BLaER1 (cell line): ENCODE measurements at regions not wholly inside any gene's neighbourhood (a gene's known extent, or its start where the extent isn't known, plus 50 kb on each side); places are given as distances from the start of the nearest gene placed in this dataset.

Source experiments
- H3K27ac ChIP-seq: shearing (Covaris generic); formaldehyde crosslinking; 2 replicates; pipeline ENCODE4 v1.8.1; 2022
- H3K27me3 ChIP-seq: shearing (Covaris generic); formaldehyde crosslinking; 2 replicates; pipeline ENCODE4 v1.8.1; 2022
- H3K36me3 ChIP-seq: shearing (Covaris generic); formaldehyde crosslinking; 2 replicates; pipeline ENCODE4 v1.8.1; 2022
- H3K4me1 ChIP-seq: shearing (Covaris generic); formaldehyde crosslinking; 2 replicates; pipeline ENCODE4 v1.8.1; 2022
- H3K4me2 ChIP-seq: shearing (Covaris generic); formaldehyde crosslinking; 2 replicates; pipeline ENCODE4 v1.8.1; 2022
- H3K4me3 ChIP-seq: shearing (Covaris generic); formaldehyde crosslinking; 2 replicates; pipeline ENCODE4 v1.8.1; 2022
- H3K9ac ChIP-seq: shearing (Covaris generic); formaldehyde crosslinking; 2 replicates; pipeline ENCODE4 v1.8.1; 2022
- H3K9me3 ChIP-seq: shearing (Covaris generic); formaldehyde crosslinking; 2 replicates; pipeline ENCODE4 v1.8.1; 2022
- H4K20me1 ChIP-seq: shearing (Covaris generic); formaldehyde crosslinking; 2 replicates; pipeline ENCODE4 v1.8.1; 2022
- Cebpa-rat ChIP-seq: shearing (Covaris generic); IDR thresholded peaks from 2 replicates; pipeline ENCODE4 v1.8.1; 2022

- H3K9me3 ChIP-seq = peaks cover 11% of the 10 kb centered on the region; the same call in 1 of the 2 replicates
- H3K4me3 ChIP-seq = no peak overlapping the region
- TF ChIP-seq Cebpa-rat = no peak
- no peaks in the 10 kb centered on the region for H3K4me1 ChIP-seq
- no peaks in the 10 kb centered on the region for H3K36me3 ChIP-seq
- H3K4me2 ChIP-seq = no peak overlapping the region
- H4K20me1 ChIP-seq = no peaks in the 10 kb centered on the region
- no peaks in the 10 kb centered on the region for H3K27me3 ChIP-seq
- no peak overlapping the region for H3K27ac ChIP-seq
- H3K9ac ChIP-seq = no peak overlapping the region
These were observed 591.6 kb downstream of the UTRN start for GRCh38 chr6:144876689-144877088.

- no peaks in the 10 kb centered on the region for H3K4me1 ChIP-seq
- H3K9me3 ChIP-seq = peaks cover 11% of the 10 kb centered on the region; the same call in 1 of the 2 replicates
- no peak overlapping the region for H3K9ac ChIP-seq
- H3K27ac ChIP-seq = no peak overlapping the region
- TF ChIP-seq Cebpa-rat = no peak
- H3K4me3 ChIP-seq = no peak overlapping the region
- no peaks in the 10 kb centered on the region for H3K27me3 ChIP-seq
- H3K4me2 ChIP-seq = no peak overlapping the region
- no peaks in the 10 kb centered on the region for H3K36me3 ChIP-seq
- no peaks in the 10 kb centered on the region for H4K20me1 ChIP-seq
These were observed 592.0 kb downstream of the UTRN start for GRCh38 chr6:144877118-144877517.

GRCh38 chr6:144878577-144878976 is 593.4 kb downstream of the UTRN start:
- Histone ChIP-seq H3K9me3 (peaks cover 5% of the 10 kb centered on the region; the same call in 1 of the 2 replicates), H3K27me3 (no peaks in the 10 kb centered on the region), H3K4me1 (no peaks in the 10 kb centered on the region), H3K9ac (no peak overlapping the region), H3K4me2 (no peak overlapping the region), H3K36me3 (no peaks in the 10 kb centered on the region), H3K27ac (no peak overlapping the region), H4K20me1 (no peaks in the 10 kb centered on the region), H3K4me3 (no peak overlapping the region)
- TF ChIP-seq Cebpa-rat = no peak

- Histone ChIP-seq H4K20me1 (no peaks in the 10 kb centered on the region), H3K27ac (no peak overlapping the region), H3K27me3 (no peaks in the 10 kb centered on the region), H3K9ac (no peak overlapping the region), H3K4me3 (no peak overlapping the region), H3K9me3 (no peaks in the 10 kb centered on the region), H3K4me2 (no peak overlapping the region), H3K36me3 (no peaks in the 10 kb centered on the region), H3K4me1 (no peaks in the 10 kb centered on the region)
- no peak for TF ChIP-seq Cebpa-rat
These were observed 594.3 kb downstream of the UTRN start for GRCh38 chr6:144879436-144879835.

GRCh38 chr6:144882425-144882824 is 597.3 kb downstream of the UTRN start:
- Histone ChIP-seq H3K9me3 (no peaks in the 10 kb centered on the region), H3K4me2 (no peak overlapping the region), H3K27ac (no peak overlapping the region), H3K4me3 (no peak overlapping the region), H4K20me1 (no peaks in the 10 kb centered on the region), H3K36me3 (no peaks in the 10 kb centered on the region), H3K4me1 (no peaks in the 10 kb centered on the region), H3K9ac (no peak overlapping the region), H3K27me3 (no peaks in the 10 kb centered on the region)
- no peak for TF ChIP-seq Cebpa-rat

- no peaks in the 10 kb centered on the region for H3K9me3 ChIP-seq
- H3K27me3 ChIP-seq = no peaks in the 10 kb centered on the region
- no peak overlapping the region for H3K9ac ChIP-seq
- H3K4me3 ChIP-seq = no peak overlapping the region
- H3K27ac ChIP-seq = no peak overlapping the region
- no peaks in the 10 kb centered on the region for H3K36me3 ChIP-seq
- no peaks in the 10 kb centered on the region for H4K20me1 ChIP-seq
- no peak for TF ChIP-seq Cebpa-rat
- no peak overlapping the region for H3K4me2 ChIP-seq
- H3K4me1 ChIP-seq = no peaks in the 10 kb centered on the region
These were observed 598.8 kb downstream of the UTRN start for GRCh38 chr6:144883915-144884314.

DNA sequence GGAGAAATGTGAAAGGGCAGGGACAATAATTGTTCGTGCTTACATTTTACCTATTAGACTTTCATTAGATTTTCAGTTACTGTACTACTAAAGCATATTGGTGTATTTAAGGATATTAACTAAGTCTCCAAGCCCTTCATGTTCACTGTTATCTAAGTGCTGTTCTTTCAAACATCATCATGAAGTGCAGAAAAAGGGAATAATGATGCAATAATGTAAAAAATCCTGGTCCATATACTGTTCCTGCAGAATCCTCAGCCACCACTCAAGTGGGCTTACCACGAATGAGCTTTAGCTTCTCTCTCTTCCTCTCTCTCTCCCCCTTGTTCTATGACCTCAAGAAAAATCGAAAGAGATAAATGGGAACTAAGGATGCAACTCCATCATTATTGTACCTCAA is 600.7 kb downstream of the UTRN start:
- Histone ChIP-seq H3K9me3 (no peaks in the 10 kb centered on the region), H3K4me1 (no peaks in the 10 kb centered on the region), H3K4me2 (no peak overlapping the region), H4K20me1 (no peaks in the 10 kb centered on the region), H3K9ac (no peak overlapping the region), H3K36me3 (no peaks in the 10 kb centered on the region), H3K4me3 (no peak overlapping the region), H3K27ac (no peak overlapping the region), H3K27me3 (no peaks in the 10 kb centered on the region)
- no peak for TF ChIP-seq Cebpa-rat

DNA sequence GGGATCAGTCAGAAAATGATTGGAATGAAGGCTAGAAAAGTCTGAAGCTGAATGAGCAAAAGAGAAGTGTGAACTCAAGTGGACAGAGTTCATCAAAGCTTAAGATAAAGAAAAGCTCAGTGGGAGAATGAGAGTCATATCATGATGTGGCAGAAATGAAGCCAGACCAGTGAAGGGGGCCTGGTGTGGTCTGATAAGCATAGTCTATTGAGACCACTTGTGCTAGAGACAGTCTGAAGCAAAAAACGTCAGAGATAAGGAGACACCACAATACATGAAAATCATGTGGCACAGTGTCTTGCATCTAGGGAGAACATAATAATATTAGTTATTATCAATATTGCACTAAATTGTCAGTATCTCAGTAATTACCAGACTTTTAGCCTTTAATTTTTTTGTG is 601.5 kb downstream of the UTRN start:
- H3K9me3 ChIP-seq = no peaks in the 10 kb centered on the region
- no peaks in the 10 kb centered on the region for H3K27me3 ChIP-seq
- TF ChIP-seq Cebpa-rat = no peak
- H3K27ac ChIP-seq = no peak overlapping the region
- no peak overlapping the region for H3K9ac ChIP-seq
- no peaks in the 10 kb centered on the region for H3K36me3 ChIP-seq
- H3K4me2 ChIP-seq = no peak overlapping the region
- no peaks in the 10 kb centered on the region for H3K4me1 ChIP-seq
- no peaks in the 10 kb centered on the region for H4K20me1 ChIP-seq
- H3K4me3 ChIP-seq = no peak overlapping the region

- Histone ChIP-seq H3K4me1 (no peaks in the 10 kb centered on the region), H3K4me3 (no peak overlapping the region), H4K20me1 (no peaks in the 10 kb centered on the region), H3K4me2 (no peak overlapping the region), H3K27ac (no peak overlapping the region), H3K27me3 (no peaks in the 10 kb centered on the region), H3K36me3 (no peaks in the 10 kb centered on the region), H3K9me3 (no peaks in the 10 kb centered on the region), H3K9ac (no peak overlapping the region)
- TF ChIP-seq Cebpa-rat = no peak
These were observed 603.5 kb downstream of the UTRN start for GRCh38 chr6:144888621-144889020.

DNA sequence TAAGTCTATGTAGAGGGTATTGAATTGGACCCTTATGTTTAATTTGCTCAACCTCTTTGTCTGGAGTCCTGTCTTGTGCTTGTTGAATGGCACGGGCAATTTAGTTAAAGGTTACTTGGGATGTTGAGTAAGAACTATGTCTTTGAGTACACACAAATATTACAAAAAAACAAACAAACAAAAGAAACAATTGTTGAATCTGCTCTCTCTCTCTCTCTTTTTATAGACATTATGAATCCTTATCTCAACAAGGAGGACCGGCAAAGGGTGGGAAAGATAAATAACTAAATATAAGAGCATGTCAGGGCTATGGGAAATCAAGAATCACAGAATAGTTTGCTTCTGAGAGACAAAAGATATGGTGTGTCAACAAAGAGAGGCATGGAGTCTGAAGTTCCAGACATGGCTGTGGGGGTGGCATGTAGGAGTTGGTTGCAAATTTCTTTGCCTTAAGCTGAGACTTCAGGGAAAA is 608.6 kb downstream of the UTRN start:
- Histone ChIP-seq H3K27ac (no peak overlapping the region), H3K9ac (no peak overlapping the region), H3K9me3 (no peaks in the 10 kb centered on the region), H3K4me1 (no peaks in the 10 kb centered on the region), H3K36me3 (no peaks in the 10 kb centered on the region), H4K20me1 (no peaks in the 10 kb centered on the region), H3K4me2 (no peak overlapping the region), H3K4me3 (no peak overlapping the region), H3K27me3 (no peaks in the 10 kb centered on the region)
- TF ChIP-seq Cebpa-rat = no peak

GRCh38 chr6:144894240-144894639 is 609.1 kb downstream of the UTRN start:
- Histone ChIP-seq H3K27me3 (no peaks in the 10 kb centered on the region), H3K4me1 (no peaks in the 10 kb centered on the region), H3K36me3 (no peaks in the 10 kb centered on the region), H3K9me3 (no peaks in the 10 kb centered on the region), H3K4me3 (no peak overlapping the region), H4K20me1 (no peaks in the 10 kb centered on the region), H3K4me2 (no peak overlapping the region), H3K9ac (no peak overlapping the region), H3K27ac (no peak overlapping the region)
- no peak for TF ChIP-seq Cebpa-rat
